ENCODE measurements at regions not wholly inside any gene's neighbourhood (a gene's known extent, or its start where the extent isn't known, plus 50 kb on each side); places are given as distances from the start of the nearest gene placed in this dataset.

DNA sequence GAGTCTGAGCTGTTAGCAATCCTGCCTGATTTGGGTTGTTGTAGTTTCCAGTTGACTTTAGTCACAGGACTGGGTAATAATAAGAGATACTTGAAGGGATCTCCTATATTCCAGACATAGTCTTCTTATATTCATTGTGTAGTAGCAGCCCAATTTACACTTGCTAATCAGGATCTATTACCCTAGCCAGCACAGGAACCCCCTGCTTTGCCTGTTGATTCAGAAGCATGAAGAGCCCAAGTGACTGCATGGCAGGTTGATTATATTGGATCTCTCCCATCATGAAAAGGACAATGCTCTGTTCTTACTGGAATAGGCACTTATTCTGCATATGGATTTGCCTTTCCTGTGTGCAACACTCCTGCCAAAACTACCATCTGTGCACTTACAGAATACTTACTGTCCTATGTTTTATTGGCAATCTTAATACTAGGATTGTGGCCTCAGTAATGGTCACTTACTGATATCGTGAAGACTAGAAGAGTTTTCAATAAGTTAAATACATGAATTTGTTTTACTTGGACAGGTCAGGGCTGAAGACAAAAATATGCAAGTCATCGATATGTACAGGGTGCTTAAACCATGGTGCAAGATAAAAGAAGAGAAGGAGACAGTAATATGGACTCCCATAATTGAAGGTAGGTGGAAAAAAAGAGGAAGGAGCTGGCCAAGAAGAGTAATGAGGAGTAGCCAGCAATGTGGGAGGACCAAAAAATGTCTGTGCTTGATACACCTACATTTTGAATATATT, 304.1 kb downstream of the MCTP2 start:
- no peaks in the 10 kb centered on the region for H3K4me1 Mint-ChIP-seq (ENCODE audit: low read depth, unreplicated experiment)
- H3K4me3 Mint-ChIP-seq (ENCODE audit: low read depth, unreplicated experiment) = no peak overlapping the region
- TF ChIP-seq, protein P1, sequence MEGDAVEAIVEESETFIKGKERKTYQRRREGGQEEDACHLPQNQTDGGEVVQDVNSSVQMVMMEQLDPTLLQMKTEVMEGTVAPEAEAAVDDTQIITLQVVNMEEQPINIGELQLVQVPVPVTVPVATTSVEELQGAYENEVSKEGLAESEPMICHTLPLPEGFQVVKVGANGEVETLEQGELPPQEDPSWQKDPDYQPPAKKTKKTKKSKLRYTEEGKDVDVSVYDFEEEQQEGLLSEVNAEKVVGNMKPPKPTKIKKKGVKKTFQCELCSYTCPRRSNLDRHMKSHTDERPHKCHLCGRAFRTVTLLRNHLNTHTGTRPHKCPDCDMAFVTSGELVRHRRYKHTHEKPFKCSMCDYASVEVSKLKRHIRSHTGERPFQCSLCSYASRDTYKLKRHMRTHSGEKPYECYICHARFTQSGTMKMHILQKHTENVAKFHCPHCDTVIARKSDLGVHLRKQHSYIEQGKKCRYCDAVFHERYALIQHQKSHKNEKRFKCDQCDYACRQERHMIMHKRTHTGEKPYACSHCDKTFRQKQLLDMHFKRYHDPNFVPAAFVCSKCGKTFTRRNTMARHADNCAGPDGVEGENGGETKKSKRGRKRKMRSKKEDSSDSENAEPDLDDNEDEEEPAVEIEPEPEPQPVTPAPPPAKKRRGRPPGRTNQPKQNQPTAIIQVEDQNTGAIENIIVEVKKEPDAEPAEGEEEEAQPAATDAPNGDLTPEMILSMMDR (IDR thresholded peaks at IDR 0.05; ENCODE audit: unreplicated experiment) = no peak
- H3K27me3 Mint-ChIP-seq (ENCODE audit: unreplicated experiment) = no peaks in the 10 kb centered on the region
- no peak overlapping the region for H3K27ac Mint-ChIP-seq (ENCODE audit: unreplicated experiment)
- peaks cover 13% of the 10 kb centered on the region for H3K9me3 Mint-ChIP-seq (ENCODE audit: low read depth, unreplicated experiment)
- H3K36me3 Mint-ChIP-seq (ENCODE audit: insufficient read depth, unreplicated experiment) = no peaks in the 10 kb centered on the region
- CTCF ChIA-PET = no interaction called here
- intact Hi-C loops (cut with micrococcal nuclease; ENCODE audit: unreplicated experiment) = no loop called here
- no TSS peak for BruUV-seq (replicated peaks)
- DNase-seq = no peak

DNA sequence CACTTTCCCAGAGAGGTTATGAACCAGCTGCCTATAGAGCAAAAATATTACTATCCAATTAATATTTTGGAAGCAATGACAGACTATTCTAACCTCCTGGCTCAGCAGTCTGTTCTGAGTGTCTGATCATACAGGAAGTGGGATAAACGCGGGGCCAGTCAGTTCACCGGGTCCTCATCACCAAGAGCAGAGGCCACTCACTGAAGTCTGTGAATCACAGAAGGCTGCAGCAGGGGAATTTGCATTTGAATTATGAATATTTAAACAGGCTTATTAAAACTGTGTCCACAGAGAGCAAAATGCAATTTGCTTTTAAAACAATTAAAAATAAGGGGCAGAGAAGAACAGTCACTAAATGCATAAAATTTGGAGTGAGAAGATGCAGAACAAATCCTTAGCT, 305.2 kb downstream of the MCTP2 start:
- peaks cover 10% of the 10 kb centered on the region for H3K9me3 Mint-ChIP-seq (ENCODE audit: low read depth, unreplicated experiment)
- BruUV-seq (replicated peaks) = no TSS peak
- intact Hi-C loops (cut with micrococcal nuclease; ENCODE audit: unreplicated experiment) = no loop called here
- CTCF ChIA-PET = no interaction called here
- DNase-seq = no peak
- no peaks in the 10 kb centered on the region for H3K36me3 Mint-ChIP-seq (ENCODE audit: insufficient read depth, unreplicated experiment)
- no peaks in the 10 kb centered on the region for H3K27me3 Mint-ChIP-seq (ENCODE audit: unreplicated experiment)
- no peak overlapping the region for H3K4me3 Mint-ChIP-seq (ENCODE audit: low read depth, unreplicated experiment)
- H3K4me1 Mint-ChIP-seq (ENCODE audit: low read depth, unreplicated experiment) = no peaks in the 10 kb centered on the region
- TF ChIP-seq, protein P1 (IDR thresholded peaks at IDR 0.05; ENCODE audit: unreplicated experiment) = no peak
- H3K27ac Mint-ChIP-seq (ENCODE audit: unreplicated experiment) = no peak overlapping the region

DNA sequence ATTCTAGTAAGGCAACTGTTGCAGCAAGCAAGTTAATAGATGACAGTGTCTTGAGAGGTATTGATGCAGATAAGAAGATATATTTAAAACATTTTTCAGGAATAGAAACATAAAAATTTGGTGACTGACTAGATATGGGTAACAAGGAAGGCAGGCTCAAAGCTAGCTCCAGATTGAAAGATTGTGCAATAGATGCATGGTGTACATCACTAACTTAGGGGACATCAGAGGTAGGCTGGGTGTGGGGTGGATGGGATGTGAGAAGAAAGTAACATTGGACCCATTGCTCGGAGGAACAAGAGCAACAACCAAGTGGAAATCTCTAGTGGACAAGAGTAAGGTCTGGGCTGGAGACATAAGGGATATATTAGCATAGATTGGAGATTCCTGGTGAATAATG, 306.9 kb downstream of the MCTP2 start:
- no peaks in the 10 kb centered on the region for H3K4me1 Mint-ChIP-seq (ENCODE audit: low read depth, unreplicated experiment)
- H3K4me3 Mint-ChIP-seq (ENCODE audit: low read depth, unreplicated experiment) = no peak overlapping the region
- H3K9me3 Mint-ChIP-seq (ENCODE audit: low read depth, unreplicated experiment) = peaks cover 13% of the 10 kb centered on the region
- no peak for DNase-seq
- CTCF ChIA-PET = no interaction called here
- no TSS peak for BruUV-seq (replicated peaks)
- H3K27me3 Mint-ChIP-seq (ENCODE audit: unreplicated experiment) = no peaks in the 10 kb centered on the region
- H3K27ac Mint-ChIP-seq (ENCODE audit: unreplicated experiment) = no peak overlapping the region
- TF ChIP-seq, protein P1 (IDR thresholded peaks at IDR 0.05; ENCODE audit: unreplicated experiment) = no peak
- intact Hi-C loops (cut with micrococcal nuclease; ENCODE audit: unreplicated experiment) = no loop called here
- no peaks in the 10 kb centered on the region for H3K36me3 Mint-ChIP-seq (ENCODE audit: insufficient read depth, unreplicated experiment)

DNA sequence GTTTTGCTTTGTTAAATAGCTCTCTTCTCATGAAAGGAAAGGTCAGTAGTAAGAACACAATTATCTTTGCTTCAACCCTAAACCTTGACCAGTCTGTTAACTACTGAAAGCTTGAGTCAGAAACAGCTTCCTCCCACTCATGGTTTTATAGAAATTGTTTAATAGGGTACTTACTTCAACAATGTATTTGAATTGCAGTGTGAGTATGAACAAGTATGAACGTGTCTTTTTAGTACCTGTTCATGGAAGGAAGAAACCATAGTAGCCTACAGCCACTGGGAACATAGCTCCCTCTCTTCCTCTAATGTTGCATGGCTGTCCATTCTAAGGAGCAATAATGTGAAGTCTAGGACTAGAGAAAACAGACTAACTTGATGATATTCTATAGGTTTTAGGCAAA, 311.0 kb downstream of the MCTP2 start:
- no TSS peak for BruUV-seq (replicated peaks)
- intact Hi-C loops (cut with micrococcal nuclease; ENCODE audit: unreplicated experiment) = no loop called here
- H3K4me3 Mint-ChIP-seq (ENCODE audit: low read depth, unreplicated experiment) = no peak overlapping the region
- CTCF ChIA-PET = interaction anchor here (0.9 kb wide), 1 partner anchor 8 kb away, joined by 4 read pairs; no protein-coding TSS in a partner anchor
- H3K9me3 Mint-ChIP-seq (ENCODE audit: low read depth, unreplicated experiment) = peaks cover 15% of the 10 kb centered on the region
- no peaks in the 10 kb centered on the region for H3K36me3 Mint-ChIP-seq (ENCODE audit: insufficient read depth, unreplicated experiment)
- no peak overlapping the region for H3K27ac Mint-ChIP-seq (ENCODE audit: unreplicated experiment)
- DNase-seq = no peak
- H3K4me1 Mint-ChIP-seq (ENCODE audit: low read depth, unreplicated experiment) = no peaks in the 10 kb centered on the region
- TF ChIP-seq, protein P1 (IDR thresholded peaks at IDR 0.05; ENCODE audit: unreplicated experiment) = no peak
- no peaks in the 10 kb centered on the region for H3K27me3 Mint-ChIP-seq (ENCODE audit: unreplicated experiment)

All from Calu3 (cell line).